SK-N-SH treated with all-trans-retinoic acid at 6 μM for 48 hours (cell line): ENCODE measurements at regions not wholly inside any gene's neighbourhood (a gene's known extent, or its start where the extent isn't known, plus 50 kb on each side); places are given as distances from the start of the nearest gene placed in this dataset.

Source experiments
- ATAC-seq: fragments of 200-7000 bp; cut with Tn5 transposase; 3 replicates; pipeline ENCODE4 v1.9.1; 2020; ENCODE audit warnings: mild to moderate bottlenecking, moderate library complexity
- ESRRG ChIP-seq: fragments of 250-450 bp; sonication (Bioruptor Pico); IDR thresholded peaks from 2 replicates; pipeline ENCODE4 v1.6.1; 2021; ENCODE audit warnings: mild to moderate bottlenecking
- GLIS3 ChIP-seq: fragments of 250-450 bp; sonication (Bioruptor Pico); IDR thresholded peaks from 2 replicates; pipeline ENCODE4 v1.5.0; 2020; ENCODE audit warnings: mild to moderate bottlenecking, moderate library complexity
- SNAI2 ChIP-seq: fragments of 250-450 bp; sonication (Bioruptor Pico); IDR thresholded peaks from 2 replicates; pipeline ENCODE4 v1.5.0; 2020; ENCODE audit warnings: mild to moderate bottlenecking, moderate library complexity
- TCF4 ChIP-seq: fragments of 250-450 bp; sonication (Bioruptor Pico); IDR thresholded peaks from 2 replicates; pipeline ENCODE4 v1.8.0; 2021; ENCODE audit warnings: mild to moderate bottlenecking, moderate library complexity, borderline replicate concordance
- ZFP30 ChIP-seq: fragments of 450-650 bp; formaldehyde crosslinking; IDR thresholded peaks from 2 replicates; pipeline ENCODE4 v1.5.0; 2022; ENCODE audit warnings: mild to moderate bottlenecking, moderate library complexity
- TF ChIP-seq, protein P1 (sequence below): fragments of 250-450 bp; sonication (Bioruptor Pico); IDR thresholded peaks from 2 replicates; pipeline ENCODE4 v1.5.1; 2021; ENCODE audit warnings: mild to moderate bottlenecking, moderate library complexity

DNA sequence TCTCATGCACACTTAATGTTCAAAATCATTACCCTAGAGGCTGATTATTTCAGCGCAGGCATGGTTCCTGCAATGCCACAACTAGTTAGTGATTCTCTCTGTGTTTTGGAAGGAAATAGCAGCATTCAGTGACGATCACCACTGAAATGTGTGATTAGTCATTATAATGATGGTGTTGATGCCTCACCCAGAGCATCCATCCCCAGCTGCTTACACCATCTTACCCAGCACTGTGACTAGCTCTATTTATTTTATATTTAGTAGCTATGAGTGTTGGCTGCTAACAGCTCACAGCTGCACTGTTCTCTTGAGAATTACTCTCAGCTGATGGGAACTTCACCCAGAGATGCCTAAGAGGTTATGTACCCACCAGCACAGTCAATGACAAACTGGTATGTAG lies 60.5 kb upstream of the TSPAN7 start:
- ATAC-seq = no peak
- no peak for TF ChIP-seq SNAI2 (CRISPR knock-in tag)
- no peak for TF ChIP-seq ZFP30
- no peak for TF ChIP-seq ESRRG
- TF ChIP-seq GLIS3 (CRISPR knock-in tag) = no peak
- TF ChIP-seq, protein P1, sequence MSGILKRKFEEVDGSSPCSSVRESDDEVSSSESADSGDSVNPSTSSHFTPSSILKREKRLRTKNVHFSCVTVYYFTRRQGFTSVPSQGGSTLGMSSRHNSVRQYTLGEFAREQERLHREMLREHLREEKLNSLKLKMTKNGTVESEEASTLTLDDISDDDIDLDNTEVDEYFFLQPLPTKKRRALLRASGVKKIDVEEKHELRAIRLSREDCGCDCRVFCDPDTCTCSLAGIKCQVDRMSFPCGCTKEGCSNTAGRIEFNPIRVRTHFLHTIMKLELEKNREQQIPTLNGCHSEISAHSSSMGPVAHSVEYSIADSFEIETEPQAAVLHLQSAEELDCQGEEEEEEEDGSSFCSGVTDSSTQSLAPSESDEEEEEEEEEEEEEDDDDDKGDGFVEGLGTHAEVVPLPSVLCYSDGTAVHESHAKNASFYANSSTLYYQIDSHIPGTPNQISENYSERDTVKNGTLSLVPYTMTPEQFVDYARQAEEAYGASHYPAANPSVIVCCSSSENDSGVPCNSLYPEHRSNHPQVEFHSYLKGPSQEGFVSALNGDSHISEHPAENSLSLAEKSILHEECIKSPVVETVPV (CRISPR knock-in tag) = no peak

DNA sequence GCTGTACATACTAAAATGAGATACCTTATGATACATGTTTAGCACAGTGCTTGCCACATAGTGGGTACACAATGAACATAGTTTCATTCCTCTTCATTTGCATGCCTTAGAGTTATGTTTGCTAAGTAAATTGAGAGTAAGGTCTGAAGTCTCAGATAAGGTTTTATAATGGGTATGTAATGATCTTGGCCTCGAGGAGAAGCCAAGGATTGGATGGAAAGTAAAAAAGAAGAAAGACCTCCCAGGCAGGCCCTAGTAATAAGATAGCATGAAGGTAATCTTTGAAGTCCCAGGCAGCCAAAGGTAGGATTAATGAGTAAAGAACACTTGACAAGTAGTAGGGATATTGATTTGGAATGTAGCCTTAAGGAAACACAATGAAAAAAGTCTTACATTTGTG lies 55.8 kb upstream of the TSPAN7 start:
- no peak for TF ChIP-seq GLIS3 (CRISPR knock-in tag)
- TF ChIP-seq TCF4 = no peak
- no peak for ATAC-seq
